ENCODE measurements at regions not wholly inside any gene's neighbourhood (a gene's known extent, or its start where the extent isn't known, plus 50 kb on each side); places are given as distances from the start of the nearest gene placed in this dataset.

- no peaks in the 10 kb centered on the region for H3K4me1 ChIP-seq
- H3K9me3 ChIP-seq, result no peaks in the 10 kb centered on the region
- no peaks in the 10 kb centered on the region for H3K36me3 ChIP-seq
- H3K4me3 ChIP-seq (ENCODE audit: low read depth, low read length), result no peak overlapping the region
- no peaks in the 10 kb centered on the region for H3K27me3 ChIP-seq
- DNase-seq, result no peak
- TF ChIP-seq, protein P1, sequence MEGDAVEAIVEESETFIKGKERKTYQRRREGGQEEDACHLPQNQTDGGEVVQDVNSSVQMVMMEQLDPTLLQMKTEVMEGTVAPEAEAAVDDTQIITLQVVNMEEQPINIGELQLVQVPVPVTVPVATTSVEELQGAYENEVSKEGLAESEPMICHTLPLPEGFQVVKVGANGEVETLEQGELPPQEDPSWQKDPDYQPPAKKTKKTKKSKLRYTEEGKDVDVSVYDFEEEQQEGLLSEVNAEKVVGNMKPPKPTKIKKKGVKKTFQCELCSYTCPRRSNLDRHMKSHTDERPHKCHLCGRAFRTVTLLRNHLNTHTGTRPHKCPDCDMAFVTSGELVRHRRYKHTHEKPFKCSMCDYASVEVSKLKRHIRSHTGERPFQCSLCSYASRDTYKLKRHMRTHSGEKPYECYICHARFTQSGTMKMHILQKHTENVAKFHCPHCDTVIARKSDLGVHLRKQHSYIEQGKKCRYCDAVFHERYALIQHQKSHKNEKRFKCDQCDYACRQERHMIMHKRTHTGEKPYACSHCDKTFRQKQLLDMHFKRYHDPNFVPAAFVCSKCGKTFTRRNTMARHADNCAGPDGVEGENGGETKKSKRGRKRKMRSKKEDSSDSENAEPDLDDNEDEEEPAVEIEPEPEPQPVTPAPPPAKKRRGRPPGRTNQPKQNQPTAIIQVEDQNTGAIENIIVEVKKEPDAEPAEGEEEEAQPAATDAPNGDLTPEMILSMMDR (IDR thresholded peaks at IDR 0.05; ENCODE audit: low read depth, low read length), result no peak
These were observed 153.8 kb upstream of the CYLC2 start for GRCh38 chr9:102841376-102841775.

- Histone ChIP-seq H3K4me1 (no peaks in the 10 kb centered on the region), H3K27me3 (no peaks in the 10 kb centered on the region), H3K36me3 (no peaks in the 10 kb centered on the region), H3K9me3 (no peaks in the 10 kb centered on the region), H3K4me3 (ENCODE audit: low read depth, low read length) (no peak overlapping the region)
- no peak for DNase-seq
- TF ChIP-seq, protein P1 (IDR thresholded peaks at IDR 0.05; ENCODE audit: low read depth, low read length), result no peak
These were observed 154.8 kb upstream of the CYLC2 start for GRCh38 chr9:102840335-102840734.

DNA sequence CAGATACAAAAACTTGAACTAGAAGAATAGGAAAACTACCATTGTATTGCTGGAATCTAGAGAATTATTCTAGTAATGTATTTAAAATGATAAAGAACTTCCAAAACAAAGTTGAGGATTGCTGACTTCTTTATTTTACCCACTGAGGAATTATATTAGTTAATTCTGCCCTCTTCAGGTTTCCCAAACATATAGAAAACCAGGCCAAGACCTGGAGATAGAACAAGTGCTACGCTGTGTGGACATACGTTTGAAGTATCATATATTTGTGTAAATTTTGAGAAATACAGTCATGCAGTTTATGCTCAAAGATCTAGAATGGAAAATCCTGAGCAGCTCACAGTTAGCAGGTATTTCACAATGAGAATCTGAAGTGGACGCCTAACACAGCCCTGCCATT, 162.3 kb upstream of the CYLC2 start:
- Histone ChIP-seq H3K9me3 (no peaks in the 10 kb centered on the region), H3K27me3 (no peaks in the 10 kb centered on the region), H3K36me3 (no peaks in the 10 kb centered on the region), H3K4me3 (ENCODE audit: low read depth, low read length) (no peak overlapping the region), H3K4me1 (no peaks in the 10 kb centered on the region)
- TF ChIP-seq, protein P1 (IDR thresholded peaks at IDR 0.05; ENCODE audit: low read depth, low read length), result no peak
- no peak for DNase-seq

DNA sequence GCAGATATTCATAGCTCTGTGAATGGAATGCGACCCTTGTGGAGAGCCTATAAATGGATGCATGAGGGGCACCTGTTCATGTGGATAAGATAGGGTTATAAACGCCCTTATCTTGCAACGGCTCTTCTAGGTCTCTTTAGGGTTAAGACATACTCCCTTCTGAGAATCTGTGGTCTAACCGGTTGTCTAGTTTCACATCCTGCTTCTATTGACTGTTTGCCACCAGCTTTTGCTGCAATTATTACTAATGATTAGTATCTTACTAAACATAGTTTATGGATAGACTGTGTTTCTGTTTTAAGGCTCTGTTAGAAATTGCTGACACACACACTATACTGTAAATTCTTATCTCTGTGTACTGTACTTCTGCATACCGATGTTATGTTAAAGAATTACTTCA, 198.9 kb upstream of the CYLC2 start:
- no peaks in the 10 kb centered on the region for H3K36me3 ChIP-seq
- TF ChIP-seq, protein P1 (IDR thresholded peaks at IDR 0.05; ENCODE audit: low read depth, low read length), result no peak
- H3K4me1 ChIP-seq, result no peaks in the 10 kb centered on the region
- no peaks in the 10 kb centered on the region for H3K27me3 ChIP-seq
- no peak overlapping the region for H3K4me3 ChIP-seq (ENCODE audit: low read depth, low read length)
- H3K9me3 ChIP-seq, result no peaks in the 10 kb centered on the region
- no peak for DNase-seq

DNA sequence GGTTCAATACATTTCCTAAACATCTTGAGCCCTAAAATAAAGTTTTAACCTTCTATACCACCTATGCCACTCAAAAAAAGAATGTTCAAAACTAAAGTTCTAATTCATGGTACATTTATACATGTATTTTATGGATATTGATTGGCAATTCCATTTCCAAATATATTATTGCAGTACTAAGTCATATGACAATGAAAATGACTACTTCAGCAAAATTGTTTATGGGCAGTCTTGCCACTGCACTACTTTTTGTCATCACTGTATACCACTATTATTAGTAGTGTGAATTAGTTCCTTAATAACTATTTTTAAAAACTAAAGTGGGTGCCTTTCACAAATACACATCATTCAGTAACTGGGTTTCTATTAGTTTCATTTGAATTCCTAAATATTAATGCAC, 199.6 kb upstream of the CYLC2 start:
- TF ChIP-seq, protein P1 (IDR thresholded peaks at IDR 0.05; ENCODE audit: low read depth, low read length), result no peak
- H3K9me3 ChIP-seq, result no peaks in the 10 kb centered on the region

GRCh38 chr9:102779356-102779755, 215.8 kb upstream of the CYLC2 start:
- TF ChIP-seq, protein P1 (IDR thresholded peaks at IDR 0.05; ENCODE audit: low read depth, low read length), result no peak
- H3K9me3 ChIP-seq, result no peaks in the 10 kb centered on the region
- H3K4me3 ChIP-seq (ENCODE audit: low read depth, low read length), result no peak overlapping the region
- H3K27me3 ChIP-seq, result no peaks in the 10 kb centered on the region
- no peaks in the 10 kb centered on the region for H3K4me1 ChIP-seq
- DNase-seq, result no peak
- H3K36me3 ChIP-seq, result no peaks in the 10 kb centered on the region

More for the DNA sequence above, 199.6 kb upstream of the CYLC2 start:
- no peak for DNase-seq
- no peak overlapping the region for H3K4me3 ChIP-seq (ENCODE audit: low read depth, low read length)
- H3K4me1 ChIP-seq, result no peaks in the 10 kb centered on the region
- H3K27me3 ChIP-seq, result no peaks in the 10 kb centered on the region
- H3K36me3 ChIP-seq, result no peaks in the 10 kb centered on the region

Data from BE2C (cell line).